Right atrium auricular region (tissue), 2 donors: ENCODE measurements at regions not wholly inside any gene's neighbourhood (a gene's known extent, or its start where the extent isn't known, plus 50 kb on each side); places are given as distances from the start of the nearest gene placed in this dataset.

Source experiments
- DNase-seq: peaks from one replicate; pipeline ENCODE4 v3.0.0-alpha.2; 2019; ENCODE audit warnings: low spot score
- H3K27ac ChIP-seq, 2 donors: fragments of 200-600 bp; sonication (generic); 1 replicate in 1 of 2; 2 replicates in 1 of 2; pipeline ENCODE4 v1.5.1; 2016 to 2019
- H3K27me3 ChIP-seq, 2 donors: fragments of 200-600 bp; sonication (generic); one replicate each; pipeline versions ENCODE4 v1.5.1 to v1.6.0; 2017 to 2019
- H3K36me3 ChIP-seq: fragments of 200-600 bp; sonication (generic); one replicate; pipeline ENCODE4 v1.5.1; 2016
- H3K4me1 ChIP-seq, 2 donors: fragments of 200-600 bp; sonication (generic); one replicate each; pipeline versions ENCODE4 v1.5.1 to v1.6.0; 2017 to 2019
- H3K4me3 ChIP-seq, 2 donors: fragments of 200-600 bp; sonication (generic); 1 replicate in 1 of 2; 2 replicates in 1 of 2; pipeline ENCODE4 v1.5.1; 2017 to 2019; ENCODE audit warnings: mild to moderate bottlenecking in 1 of 2, moderate library complexity in 1 of 2
- H3K9me3 ChIP-seq, 2 donors: fragments of 200-600 bp; sonication (generic); one replicate each; pipeline ENCODE4 v1.5.1; 2019
- TF ChIP-seq, protein P1 (sequence below), 2 donors: fragments of 200-600 bp; sonication (generic); IDR thresholded peaks; one replicate each; pipeline ENCODE4 v1.5.1; 2019; ENCODE audit warnings: antibody characterized with exemption in 2 of 2

DNA sequence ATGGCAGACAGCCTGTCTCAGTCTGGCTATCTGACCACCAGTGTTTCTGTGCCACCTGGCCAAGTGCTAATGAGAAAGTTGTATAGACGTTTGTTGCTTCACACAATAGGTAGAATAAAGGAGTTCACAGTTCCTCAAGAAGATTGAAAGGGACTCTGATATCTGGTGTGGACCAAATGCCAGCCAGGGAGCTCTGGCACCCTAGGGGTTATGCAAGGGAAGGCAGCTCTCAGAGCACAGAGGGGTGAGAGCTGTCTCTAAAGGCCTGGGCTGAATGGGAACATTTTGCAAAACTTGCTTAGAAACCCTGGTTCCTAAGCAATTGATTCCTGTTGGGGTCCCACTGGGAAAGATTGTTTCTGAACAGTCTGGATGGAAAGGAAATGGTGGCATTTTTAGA, 553.8 kb downstream of the EPHA4 start:
- Histone ChIP-seq H3K36me3 (no peaks in the 10 kb centered on the region), H3K27ac (no peak overlapping the region), H3K9me3 (no peaks in the 10 kb centered on the region), H3K4me1 (peaks cover 0 to 5% of the 10 kb centered on the region in 2 donors), H3K4me3 (no peak overlapping the region), H3K27me3 (no peaks in the 10 kb centered on the region)
- TF ChIP-seq, protein P1, sequence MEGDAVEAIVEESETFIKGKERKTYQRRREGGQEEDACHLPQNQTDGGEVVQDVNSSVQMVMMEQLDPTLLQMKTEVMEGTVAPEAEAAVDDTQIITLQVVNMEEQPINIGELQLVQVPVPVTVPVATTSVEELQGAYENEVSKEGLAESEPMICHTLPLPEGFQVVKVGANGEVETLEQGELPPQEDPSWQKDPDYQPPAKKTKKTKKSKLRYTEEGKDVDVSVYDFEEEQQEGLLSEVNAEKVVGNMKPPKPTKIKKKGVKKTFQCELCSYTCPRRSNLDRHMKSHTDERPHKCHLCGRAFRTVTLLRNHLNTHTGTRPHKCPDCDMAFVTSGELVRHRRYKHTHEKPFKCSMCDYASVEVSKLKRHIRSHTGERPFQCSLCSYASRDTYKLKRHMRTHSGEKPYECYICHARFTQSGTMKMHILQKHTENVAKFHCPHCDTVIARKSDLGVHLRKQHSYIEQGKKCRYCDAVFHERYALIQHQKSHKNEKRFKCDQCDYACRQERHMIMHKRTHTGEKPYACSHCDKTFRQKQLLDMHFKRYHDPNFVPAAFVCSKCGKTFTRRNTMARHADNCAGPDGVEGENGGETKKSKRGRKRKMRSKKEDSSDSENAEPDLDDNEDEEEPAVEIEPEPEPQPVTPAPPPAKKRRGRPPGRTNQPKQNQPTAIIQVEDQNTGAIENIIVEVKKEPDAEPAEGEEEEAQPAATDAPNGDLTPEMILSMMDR (IDR thresholded peaks at IDR 0.05): no peak
- no peak for DNase-seq

DNA sequence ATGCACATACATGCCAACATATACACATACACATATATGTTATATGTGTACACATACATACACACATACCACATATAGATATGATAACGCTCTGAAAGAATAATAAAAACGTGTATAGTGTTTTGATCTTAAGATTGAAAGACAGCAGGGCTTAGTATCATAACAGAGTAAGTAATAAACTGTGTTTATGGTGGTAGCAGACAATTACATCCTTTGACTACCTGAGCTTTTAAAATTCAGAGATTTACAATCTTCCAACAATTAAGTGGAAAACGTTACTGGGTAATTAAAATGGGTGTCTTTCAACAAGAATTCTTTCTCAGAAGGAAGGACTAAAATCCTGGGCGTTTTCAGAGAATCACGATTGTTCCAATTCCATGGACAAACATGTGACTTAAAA, 552.4 kb downstream of the EPHA4 start:
- H3K4me3 ChIP-seq: no peak overlapping the region
- no peaks in the 10 kb centered on the region for H3K36me3 ChIP-seq
- no peak overlapping the region for H3K27ac ChIP-seq
- no peaks in the 10 kb centered on the region for H3K27me3 ChIP-seq
- H3K4me1 ChIP-seq: peaks cover 0 to 5% of the 10 kb centered on the region in 2 donors
- TF ChIP-seq, protein P1 (IDR thresholded peaks at IDR 0.05): no peak
- no peaks in the 10 kb centered on the region for H3K9me3 ChIP-seq
- DNase-seq: no peak

DNA sequence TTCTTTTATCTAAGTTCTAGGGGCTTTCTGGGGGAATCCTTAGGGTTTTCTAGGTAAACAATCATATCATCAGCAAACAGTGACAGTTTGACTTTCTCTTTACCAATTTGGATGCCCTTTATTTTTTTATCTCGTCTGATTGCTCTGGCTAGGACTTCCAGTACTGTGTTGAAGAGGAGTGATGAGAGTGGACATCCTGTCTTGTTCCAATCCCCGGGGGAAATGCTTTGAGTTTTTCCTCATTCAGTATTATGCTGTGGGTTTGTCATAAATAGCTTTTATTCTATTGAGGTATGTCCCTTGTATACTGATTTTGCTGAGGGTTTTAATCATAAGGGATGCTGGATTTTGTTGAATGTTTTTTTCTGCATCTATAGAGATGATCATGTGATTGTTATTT, 549.5 kb downstream of the EPHA4 start:
- Histone ChIP-seq H3K27me3 (no peaks in the 10 kb centered on the region), H3K36me3 (no peaks in the 10 kb centered on the region), H3K27ac (peak overlapping the region in 1 of 2 donors; percentile 67), H3K4me3 (no peak overlapping the region), H3K4me1 (peaks cover 0 to 5% of the 10 kb centered on the region in 2 donors), H3K9me3 (no peaks in the 10 kb centered on the region)
- DNase-seq: no peak
- TF ChIP-seq, protein P1 (IDR thresholded peaks at IDR 0.05): no peak

DNA sequence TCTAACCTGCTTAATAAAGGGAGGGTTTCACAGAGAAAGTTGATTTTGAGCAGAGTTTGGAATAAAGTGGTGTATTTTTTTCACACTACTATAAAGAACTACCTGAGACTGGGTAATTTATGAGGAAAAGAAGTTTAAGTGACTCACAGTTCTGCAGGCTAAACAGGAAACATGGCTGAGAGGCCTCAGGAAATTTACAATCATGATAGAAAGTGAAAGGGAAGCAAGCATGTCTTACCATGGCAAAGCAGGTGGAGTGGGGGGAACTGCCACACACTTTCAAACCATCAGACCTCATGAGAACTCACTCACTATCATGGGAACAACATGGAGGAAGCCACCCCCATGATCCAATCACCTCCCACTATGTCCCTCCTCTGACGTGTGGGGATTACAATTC, 546.7 kb downstream of the EPHA4 start:
- Histone ChIP-seq H3K36me3 (no peaks in the 10 kb centered on the region), H3K27me3 (no peaks in the 10 kb centered on the region), H3K4me3 (no peak overlapping the region), H3K27ac (no peak overlapping the region), H3K9me3 (no peaks in the 10 kb centered on the region), H3K4me1 (peaks cover 0 to 5% of the 10 kb centered on the region in 2 donors)
- TF ChIP-seq, protein P1 (IDR thresholded peaks at IDR 0.05): no peak
- no peak for DNase-seq

DNA sequence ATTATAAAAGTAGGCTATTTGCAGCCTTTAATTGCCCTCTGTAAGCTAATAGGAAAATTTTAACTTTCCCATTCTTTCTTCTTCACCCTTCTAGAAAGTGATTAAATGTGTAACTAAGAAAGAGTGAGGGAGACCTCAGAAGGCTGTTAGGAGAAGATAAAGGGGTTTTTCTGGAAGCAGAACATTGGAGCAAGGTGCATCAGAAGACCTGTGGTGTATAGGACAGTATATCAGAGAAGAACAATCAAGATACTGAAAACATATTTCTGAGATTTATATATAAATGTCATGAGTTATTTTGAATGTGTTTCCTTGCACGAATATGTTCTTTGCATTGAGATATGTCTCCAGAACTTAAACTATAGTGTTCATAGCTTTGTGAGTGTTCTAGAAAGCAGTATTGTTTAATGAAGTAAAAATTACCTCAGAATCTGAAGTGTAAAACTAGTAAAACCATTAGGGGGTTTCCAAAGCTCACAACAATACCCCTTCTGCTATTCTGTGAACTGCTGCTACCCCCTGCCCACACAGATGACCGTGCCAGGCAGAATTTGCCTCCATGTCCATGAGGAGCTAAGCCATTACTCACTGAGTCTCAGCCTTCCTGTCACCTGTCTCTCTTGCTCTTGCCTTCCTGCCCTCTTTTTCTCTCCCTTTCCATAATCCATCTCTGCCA, 537.9 kb downstream of the EPHA4 start:
- H3K4me3 ChIP-seq: no peak overlapping the region
- no peak for DNase-seq
- no peak overlapping the region for H3K27ac ChIP-seq
- H3K36me3 ChIP-seq: no peaks in the 10 kb centered on the region
- no peaks in the 10 kb centered on the region for H3K4me1 ChIP-seq
- H3K9me3 ChIP-seq: no peaks in the 10 kb centered on the region
- H3K27me3 ChIP-seq: no peaks in the 10 kb centered on the region
- TF ChIP-seq, protein P1 (IDR thresholded peaks at IDR 0.05): no peak

DNA sequence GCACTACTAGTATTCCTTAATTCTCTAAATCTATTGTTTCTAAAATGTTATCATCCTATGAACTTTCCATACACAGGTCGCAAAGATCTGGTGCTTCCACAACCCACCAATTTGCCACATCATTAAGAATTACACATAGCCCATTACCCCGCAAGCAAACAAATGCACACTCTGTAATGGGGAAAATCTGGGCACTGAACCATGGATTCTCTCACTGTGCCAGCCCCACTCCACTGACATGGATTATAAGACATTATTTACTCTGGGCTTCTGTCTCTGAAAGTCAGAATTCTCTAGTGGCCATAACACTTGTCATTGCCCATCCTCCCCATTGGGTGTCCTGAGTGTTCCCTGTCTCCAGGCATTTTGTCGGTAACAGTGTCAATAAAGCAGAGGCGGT, 537.1 kb downstream of the EPHA4 start:
- Histone ChIP-seq H3K4me1 (no peaks in the 10 kb centered on the region), H3K27ac (no peak overlapping the region), H3K36me3 (no peaks in the 10 kb centered on the region), H3K9me3 (no peaks in the 10 kb centered on the region), H3K4me3 (no peak overlapping the region), H3K27me3 (no peaks in the 10 kb centered on the region)
- no peak for DNase-seq
- TF ChIP-seq, protein P1 (IDR thresholded peaks at IDR 0.05): no peak
